Upper lobe of right lung (tissue), 1 donor: ENCODE measurements at regions not wholly inside any gene's neighbourhood (a gene's known extent, or its start where the extent isn't known, plus 50 kb on each side); places are given as distances from the start of the nearest gene placed in this dataset.
A peak's percentile ranks its signal among the peaks of the same experiment; 100 is the strongest.

Experiments used
- ATAC-seq: fragments of 200-7000 bp; cut with Tn5 transposase; one replicate; pipeline ENCODE4 v1.9.1; 2020; ENCODE audit warnings: mild to moderate bottlenecking, moderate library complexity
- DNase-seq: peaks from one replicate; pipeline ENCODE4 v3.0.0-alpha.2; 2020
- H3K27ac ChIP-seq: fragments of 200-600 bp; one replicate; pipeline ENCODE4 v1.8.0; 2022
- H3K27me3 ChIP-seq: fragments of 200-600 bp; one replicate; pipeline ENCODE4 v1.8.0; 2022; ENCODE audit warnings: mild to moderate bottlenecking
- H3K36me3 ChIP-seq: fragments of 200-600 bp; one replicate; pipeline ENCODE4 v1.8.0; 2022
- H3K4me1 ChIP-seq: fragments of 200-600 bp; one replicate; pipeline ENCODE4 v1.8.0; 2022
- H3K4me3 ChIP-seq: fragments of 200-600 bp; one replicate; pipeline ENCODE4 v1.8.0; 2022; ENCODE audit warnings: mild to moderate bottlenecking
- H3K9me3 ChIP-seq: fragments of 200-600 bp; one replicate; pipeline ENCODE4 v1.8.0; 2022
- CTCF ChIP-seq: fragments of 200-600 bp; IDR thresholded peaks from one replicate; pipeline ENCODE4 v1.8.0; 2022; ENCODE audit warnings: antibody characterized with exemption
- intact Hi-C: fragments of 100-400 bp; cut with DNase I; formaldehyde crosslinking; loops from one replicate; pipeline ENCODE4 v1.11.0; 2022
- donor health status: DM: no; HTN: yes; CAD: no; lungs with severe emphysema.

GRCh38 chr15:69973102-69973714 is 124.5 kb downstream of the TLE3 start:
- no peaks in the 10 kb centered on the region for H3K9me3 ChIP-seq
- no peaks in the 10 kb centered on the region for H3K36me3 ChIP-seq
- intact Hi-C loops: no loop called here
- DNase-seq: no peak
- no peaks in the 10 kb centered on the region for H3K4me1 ChIP-seq
- H3K27ac ChIP-seq: no peak overlapping the region
- H3K4me3 ChIP-seq: no peak overlapping the region
- TF ChIP-seq CTCF: no peak
- peak; percentile 66 for ATAC-seq
- H3K27me3 ChIP-seq: peaks cover 5% of the 10 kb centered on the region

- H3K9me3 ChIP-seq: no peaks in the 10 kb centered on the region
- no peak overlapping the region for H3K27ac ChIP-seq
- no peak overlapping the region for H3K4me3 ChIP-seq
- no peak for ATAC-seq
- DNase-seq: no peak
- H3K36me3 ChIP-seq: no peaks in the 10 kb centered on the region
- intact Hi-C loops: no loop called here
- TF ChIP-seq CTCF: no peak
- H3K4me1 ChIP-seq: no peaks in the 10 kb centered on the region
- H3K27me3 ChIP-seq: peaks cover 5% of the 10 kb centered on the region
These were observed 123.8 kb downstream of the TLE3 start for GRCh38 chr15:69973880-69974279.

- Histone ChIP-seq H3K27me3 (peaks cover 5% of the 10 kb centered on the region), H3K4me1 (no peaks in the 10 kb centered on the region), H3K9me3 (no peaks in the 10 kb centered on the region), H3K4me3 (no peak overlapping the region), H3K27ac (no peak overlapping the region), H3K36me3 (no peaks in the 10 kb centered on the region)
- no peak for ATAC-seq
- DNase-seq: no peak
- intact Hi-C loops: no loop called here
- TF ChIP-seq CTCF: no peak
These were observed 123.4 kb downstream of the TLE3 start for GRCh38 chr15:69974321-69974720.

- DNase-seq (no peak), ATAC-seq (peak; percentile 50)
- intact Hi-C loops: no loop called here
- peaks cover 13% of the 10 kb centered on the region for H3K27me3 ChIP-seq
- H3K36me3 ChIP-seq: no peaks in the 10 kb centered on the region
- TF ChIP-seq CTCF: no peak
- no peaks in the 10 kb centered on the region for H3K9me3 ChIP-seq
- no peaks in the 10 kb centered on the region for H3K4me1 ChIP-seq
- no peak overlapping the region for H3K27ac ChIP-seq
- H3K4me3 ChIP-seq: no peak overlapping the region
These were observed 121.2 kb downstream of the TLE3 start for GRCh38 chr15:69976366-69976994.

- Histone ChIP-seq H3K4me3 (no peak overlapping the region), H3K27ac (no peak overlapping the region), H3K9me3 (no peaks in the 10 kb centered on the region), H3K4me1 (no peaks in the 10 kb centered on the region), H3K27me3 (peaks cover 17% of the 10 kb centered on the region), H3K36me3 (no peaks in the 10 kb centered on the region)
- DNase-seq (no peak), ATAC-seq (no peak)
- no peak for TF ChIP-seq CTCF
- intact Hi-C loops: no loop called here
These were observed 119.1 kb downstream of the TLE3 start for GRCh38 chr15:69978603-69979002.
